ENCODE measurements at regions not wholly inside any gene's neighbourhood (a gene's known extent, or its start where the extent isn't known, plus 50 kb on each side); places are given as distances from the start of the nearest gene placed in this dataset.

DNA sequence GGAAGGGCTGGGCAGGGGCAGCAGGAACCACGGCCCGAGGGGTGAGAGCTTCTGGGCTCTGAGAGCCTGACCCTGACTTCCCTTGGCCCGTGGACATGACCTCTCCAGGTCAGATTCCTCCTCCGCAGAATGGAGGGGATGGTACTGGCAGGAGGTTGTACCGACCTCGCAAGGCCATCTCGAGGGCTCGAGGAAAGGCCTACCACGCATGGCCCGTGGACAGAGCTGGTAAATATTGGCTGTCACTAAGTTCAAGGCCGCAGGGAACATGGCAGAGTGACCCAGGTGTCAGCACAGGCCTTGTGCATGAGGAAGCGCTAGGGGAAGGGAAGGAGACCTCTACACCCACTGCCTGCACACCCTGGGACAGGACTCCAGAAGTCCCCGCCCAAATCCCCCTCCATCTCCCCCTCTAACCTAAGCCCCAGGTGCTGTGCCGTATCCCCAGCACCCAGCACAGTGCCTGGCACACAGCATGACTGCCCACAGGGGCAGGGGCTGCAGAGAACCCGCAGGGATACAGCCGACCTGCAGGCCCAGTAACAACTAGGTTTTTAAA lies 54.9 kb upstream of the PPP2R5C start:
- no peak for DNase-seq (ENCODE audit: low read depth)

DNA sequence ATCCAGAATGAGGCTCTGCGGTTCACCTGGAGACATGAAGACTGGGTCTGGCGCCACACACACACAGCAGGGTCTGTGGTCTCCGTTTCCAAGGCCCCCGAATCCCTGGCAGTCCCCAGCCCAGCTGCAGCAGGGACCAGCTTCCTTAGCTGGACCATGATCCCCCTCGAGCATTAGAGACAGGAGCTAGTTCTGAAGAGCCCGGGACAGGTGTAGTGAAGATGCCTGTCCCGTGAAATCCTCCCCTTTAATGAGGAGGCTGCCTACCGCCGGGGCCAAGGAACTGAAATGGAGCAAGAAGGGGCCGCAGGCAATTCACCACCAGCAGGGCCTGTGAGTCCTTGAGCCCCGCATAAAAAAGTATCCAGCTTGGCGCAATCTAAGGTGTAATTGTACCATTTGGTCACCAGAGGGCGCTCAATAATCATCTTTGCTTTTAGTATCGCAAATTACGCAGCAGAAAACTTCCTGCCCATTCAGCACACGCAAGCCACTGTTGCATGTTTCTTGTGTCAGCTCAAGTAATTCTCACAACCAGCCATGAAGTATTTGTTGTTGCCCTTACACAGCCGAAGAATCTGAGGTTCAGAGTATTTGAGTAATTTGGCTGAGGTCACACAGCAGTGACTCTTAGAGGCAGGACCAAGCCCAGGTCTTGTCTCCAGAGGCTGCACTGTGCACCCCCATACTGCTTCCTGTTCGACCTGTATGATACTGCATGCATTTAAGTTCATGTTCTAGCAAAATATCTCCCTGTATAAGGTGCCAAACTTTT lies 54.3 kb upstream of the PPP2R5C start:
- peak; percentile 67 for DNase-seq (ENCODE audit: low read depth)

DNA sequence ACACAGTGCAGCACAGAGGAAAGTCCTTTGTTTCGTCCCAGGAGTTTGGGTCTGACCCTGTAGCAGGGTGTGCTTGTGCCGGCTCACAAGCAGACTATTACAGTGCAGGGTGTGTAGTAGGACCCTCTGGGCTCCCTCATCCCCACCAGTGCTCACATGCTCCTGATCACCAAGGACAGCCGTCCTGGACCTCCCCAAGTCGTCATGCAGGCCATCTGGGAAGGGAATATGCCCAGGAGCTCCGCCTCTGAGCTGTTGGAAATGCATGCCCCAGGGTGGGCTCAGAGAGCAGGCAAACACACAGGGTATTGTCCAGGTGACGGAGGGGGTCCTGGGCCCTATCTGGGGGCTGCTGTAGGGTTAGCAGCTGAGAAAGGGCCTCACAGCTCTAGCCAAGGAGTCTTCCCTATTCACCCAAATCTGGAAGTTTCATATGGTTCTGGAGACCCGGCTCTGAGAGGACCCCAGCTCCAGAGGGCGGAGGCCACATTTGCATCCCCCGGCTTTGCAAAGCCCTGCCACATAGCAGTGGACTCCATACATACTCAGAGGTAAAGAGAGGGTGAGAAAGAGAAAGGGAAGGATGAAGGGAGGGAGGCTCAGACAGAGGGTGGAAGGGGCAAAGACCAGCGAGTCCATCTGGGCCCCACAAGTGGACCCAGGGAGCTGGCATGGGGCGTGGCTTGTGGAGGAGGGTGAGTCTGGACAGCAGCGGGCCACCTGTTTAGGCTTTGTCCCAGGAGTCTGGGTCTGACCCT lies 53.5 kb upstream of the PPP2R5C start:
- DNase-seq (ENCODE audit: low read depth): no peak

DNA sequence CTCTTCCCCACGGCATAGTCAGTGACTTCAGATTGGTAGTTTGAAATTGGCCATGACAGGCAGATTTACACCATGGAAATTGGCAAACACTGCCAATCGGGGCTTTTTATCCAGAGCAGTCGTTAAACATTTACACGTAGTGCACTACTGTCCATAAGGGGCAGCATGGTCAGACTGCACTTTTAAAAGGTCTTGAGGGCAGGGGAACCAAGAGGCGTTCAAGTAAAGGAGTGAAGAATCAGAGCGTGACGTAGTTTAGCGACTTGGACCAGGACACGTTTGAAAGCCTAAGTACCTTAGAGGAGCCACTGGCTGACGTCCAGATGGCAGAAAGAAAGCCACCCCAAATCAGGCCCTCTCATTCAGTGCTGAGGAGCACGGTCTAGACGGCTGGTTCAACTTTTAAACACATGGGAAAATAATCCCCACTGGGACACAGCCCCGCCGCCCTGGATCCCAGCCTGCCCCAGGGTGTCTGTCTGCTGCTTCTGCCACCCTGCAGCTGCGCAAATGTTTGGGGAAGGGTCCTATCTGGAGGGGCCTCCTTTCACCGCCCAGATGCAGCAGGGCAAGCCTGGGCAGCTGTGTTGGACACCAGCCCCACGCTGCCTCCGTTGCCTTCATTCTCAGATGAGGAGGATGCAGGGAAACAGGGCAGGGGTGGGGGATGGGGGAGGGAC lies 52.5 kb upstream of the PPP2R5C start:
- no peak for DNase-seq (ENCODE audit: low read depth)

DNA sequence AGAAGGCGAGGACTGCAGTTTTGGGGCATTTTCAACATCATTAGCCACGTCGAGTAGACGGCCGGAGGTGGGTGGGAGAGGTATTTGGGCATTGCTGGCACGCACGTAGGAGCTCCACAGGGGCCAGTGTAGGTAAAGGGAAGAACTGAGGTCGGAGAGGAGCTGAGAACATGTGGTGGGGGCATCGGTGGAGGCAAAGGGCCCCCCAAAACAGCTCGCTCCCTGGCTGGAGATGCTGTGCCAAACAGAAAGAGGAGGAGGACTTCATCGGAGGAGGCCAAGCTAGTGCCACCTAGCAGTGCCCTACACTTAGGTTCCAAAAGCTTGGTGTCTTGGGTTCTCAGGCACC lies 52.0 kb upstream of the PPP2R5C start:
- no peak for DNase-seq (ENCODE audit: low read depth)

DNA sequence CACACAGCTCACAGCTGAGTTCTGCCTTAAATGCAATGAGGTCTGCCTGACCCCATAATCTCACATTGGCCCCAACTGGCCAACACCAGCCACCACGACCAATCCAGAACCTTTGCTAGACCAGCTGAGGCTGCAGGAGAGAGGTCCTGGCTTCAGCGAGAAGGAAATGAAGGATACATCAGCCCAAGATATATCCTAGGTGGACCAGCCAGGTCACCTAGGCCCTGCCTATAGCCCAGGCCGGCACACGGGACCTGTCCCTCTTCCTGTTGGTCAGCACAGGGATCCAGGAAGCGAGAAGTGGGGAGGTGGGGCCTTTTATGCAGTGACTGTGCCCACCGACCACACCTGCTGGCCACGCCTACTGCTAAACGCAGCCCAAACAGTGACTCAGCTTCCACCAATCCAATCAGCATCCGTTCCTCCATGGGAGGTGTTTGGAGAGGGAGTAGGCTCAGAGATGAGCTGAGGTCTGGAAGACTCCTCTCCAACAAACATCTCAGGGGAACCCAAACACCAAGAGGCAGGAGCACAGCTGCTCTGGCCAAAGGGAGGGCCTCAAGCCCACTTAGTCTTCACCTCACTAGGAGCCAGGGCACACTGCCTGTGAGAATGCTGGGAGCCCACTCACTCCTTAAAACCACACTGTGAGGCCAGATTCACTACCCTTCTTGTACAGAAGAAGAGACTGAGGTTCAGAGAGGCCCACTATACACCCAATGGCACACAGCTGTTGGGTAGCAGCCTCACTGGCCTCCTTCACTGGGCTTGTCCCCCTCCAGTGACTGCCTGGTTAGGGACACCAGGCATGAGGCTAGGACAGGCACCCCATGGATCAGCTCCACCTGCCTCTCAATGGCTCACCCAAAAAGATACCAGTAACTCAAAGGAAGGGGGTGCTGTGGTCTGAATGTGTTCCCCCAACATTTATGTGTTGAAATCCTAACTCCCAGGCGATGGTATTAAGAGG lies 51.3 kb upstream of the PPP2R5C start:
- no peak for DNase-seq (ENCODE audit: low read depth)

DNA sequence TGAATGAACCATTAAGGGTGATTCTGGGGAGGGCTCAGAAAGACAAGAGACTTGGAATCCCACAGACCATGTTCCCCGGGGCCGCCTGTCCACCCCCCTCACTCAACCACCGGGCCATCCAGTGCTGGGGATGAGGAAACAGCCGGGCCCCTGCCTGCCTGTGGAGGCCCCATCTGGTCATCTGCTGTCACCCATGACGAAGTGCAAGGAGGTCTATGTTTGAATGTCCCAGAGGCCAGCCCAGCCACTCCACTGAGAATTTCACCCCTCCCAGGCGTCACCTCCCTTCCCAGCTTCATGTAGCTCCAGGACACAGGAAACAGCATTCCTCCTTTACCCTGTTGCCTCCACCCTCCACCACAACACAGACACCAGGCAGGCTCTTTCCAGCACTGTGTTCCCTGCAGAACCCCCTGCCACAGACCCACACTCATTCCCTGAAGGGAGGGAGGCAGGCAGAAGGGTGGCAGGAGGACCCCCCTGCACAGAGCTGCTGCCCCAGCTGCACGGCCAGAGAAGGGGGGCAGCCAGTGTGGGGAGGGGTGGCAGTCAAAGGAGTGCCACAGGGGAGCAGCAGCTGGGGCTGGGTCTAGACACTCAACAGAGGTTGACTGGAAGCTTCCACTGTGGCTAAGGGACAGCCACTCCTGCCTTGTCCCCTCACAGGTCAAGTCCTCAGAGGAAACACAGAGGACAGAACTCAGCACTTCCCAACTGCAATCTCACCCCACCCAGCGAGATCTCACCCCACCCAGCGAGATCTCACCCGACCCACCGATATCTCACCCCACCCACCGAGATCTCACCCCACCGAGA lies 50.3 kb upstream of the PPP2R5C start:
- no peak for DNase-seq (ENCODE audit: low read depth)

Measured in stromal cell of bone marrow (primary cell).